Sigmoid colon (tissue), 6 donors: ENCODE measurements at regions not wholly inside any gene's neighbourhood (a gene's known extent, or its start where the extent isn't known, plus 50 kb on each side); places are given as distances from the start of the nearest gene placed in this dataset.
A peak's percentile ranks its signal among the peaks of the same experiment; 100 is the strongest.

Experiments
- DNase-seq: peaks from one replicate; pipeline ENCODE4 v3.0.0-alpha.2; 2019
- H3K27ac ChIP-seq, 4 donors: fragments of 200-600 bp; sonication (generic); one replicate each; pipeline ENCODE4 v1.5.1; 2016 to 2019; ENCODE audit warnings: mild to moderate bottlenecking in 1 of 4
- H3K27me3 ChIP-seq, 3 donors: fragments of 200-600 bp; sonication (generic); one replicate each; pipeline ENCODE4 v1.5.1; 2019; ENCODE audit warnings: mild to moderate bottlenecking in 1 of 3
- H3K36me3 ChIP-seq, 4 donors: fragments of 200-600 bp; sonication (generic); one replicate each; pipeline ENCODE4 v1.5.1; 2016 to 2019
- H3K4me1 ChIP-seq, 4 donors: fragments of 200-600 bp; sonication (generic); one replicate each; pipeline ENCODE4 v1.5.1; 2017 to 2019
- H3K4me3 ChIP-seq, 4 donors: fragments of 200-600 bp; sonication (generic); one replicate each; pipeline ENCODE4 v1.5.1; 2017 to 2019; ENCODE audit warnings: mild to moderate bottlenecking in 2 of 4, moderate library complexity in 1 of 4
- H3K9me3 ChIP-seq, 4 donors: fragments of 200-600 bp in 3 of 4; sonication (generic) in 3 of 4; one replicate each; pipeline versions ENCODE4 v1.5.1 to v1.6.1; 2013 to 2019
- EP300 ChIP-seq, 4 donors: sonication (generic); formaldehyde crosslinking; IDR thresholded peaks; one replicate each; pipeline ENCODE4 v1.6.1; 2017; ENCODE audit warnings: antibody characterized with exemption in 4 of 4
- POLR2A ChIP-seq, 2 donors: fragments of 450-650 bp; IDR thresholded peaks; one replicate each; pipeline ENCODE4 v1.6.1; 2016; ENCODE audit warnings: antibody characterized with exemption in 2 of 2, mild to moderate bottlenecking in 2 of 2, moderate library complexity in 2 of 2
- POLR2AphosphoS5 ChIP-seq, 4 donors: sonication (generic); formaldehyde crosslinking; IDR thresholded peaks; one replicate each; pipeline ENCODE4 v1.6.1; 2017; ENCODE audit warnings: antibody characterized with exemption in 4 of 4
- WGBS, 2 donors: extraction: QIAGEN DNeasy Blood & Tissue Kit; methylation state at CpG; one replicate each; pipeline ENCODE4 v1.1.7; 2013; 5-methylcytosine and 5-hydroxymethylcytosine counted together
- intact Hi-C: fragments of 100-400 bp; cut with DNase I; formaldehyde crosslinking; loops from one replicate; pipeline ENCODE4 v1.15.1; 2023
- TF ChIP-seq, protein P1 (sequence below), 4 experiments: fragments of 450-650 bp in 3 of 4; fragments of 200-600 bp in 1 of 4; IDR thresholded peaks; one replicate each; pipeline ENCODE4 v1.5.1; 2016 to 2019; ENCODE audit warnings: antibody characterized with exemption in 4 of 4, mild to moderate bottlenecking in 3 of 4, moderate library complexity in 2 of 4
- donor health status: healthy with polysubstance abuse.
- donor health status: healthy.

DNA sequence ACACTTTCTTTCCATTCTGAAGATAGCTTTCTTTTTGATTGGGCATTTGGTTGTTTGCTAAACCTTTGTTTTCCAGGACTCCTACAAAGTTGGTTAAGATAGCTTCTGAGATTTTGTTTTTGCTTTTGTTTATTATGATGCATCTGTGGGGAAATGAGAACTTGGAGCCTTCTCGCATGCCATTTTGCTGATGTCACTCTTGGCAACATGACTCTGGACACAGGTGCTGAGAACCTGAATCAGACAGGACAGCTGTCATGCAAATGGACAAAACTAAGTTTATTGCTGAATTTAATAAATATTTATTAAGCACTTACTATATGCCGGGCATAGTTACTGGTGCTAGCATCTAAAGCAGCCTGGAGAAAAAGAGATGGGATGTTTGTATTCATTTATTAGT lies 274.1 kb downstream of the ZEB1 start:
- intact Hi-C loops: no loop called here
- H3K4me1 ChIP-seq: no peaks in the 10 kb centered on the region
- no peaks in the 10 kb centered on the region for H3K36me3 ChIP-seq
- no peaks in the 10 kb centered on the region for H3K27me3 ChIP-seq
- H3K9me3 ChIP-seq: no peaks in the 10 kb centered on the region
- no peak overlapping the region for H3K27ac ChIP-seq
- no peak overlapping the region for H3K4me3 ChIP-seq
- whole genome bisulfite sequencing, 2 donors: 87 to 89% methylated on average over 2 of the region's 2 CpGs
- TF ChIP-seq POLR2A (IDR thresholded peaks at IDR 0.05) (no peak), POLR2AphosphoS5 (IDR thresholded peaks at IDR 0.05) (no peak), EP300 (IDR thresholded peaks at IDR 0.05) (no peak)
- DNase-seq: no peak

DNA sequence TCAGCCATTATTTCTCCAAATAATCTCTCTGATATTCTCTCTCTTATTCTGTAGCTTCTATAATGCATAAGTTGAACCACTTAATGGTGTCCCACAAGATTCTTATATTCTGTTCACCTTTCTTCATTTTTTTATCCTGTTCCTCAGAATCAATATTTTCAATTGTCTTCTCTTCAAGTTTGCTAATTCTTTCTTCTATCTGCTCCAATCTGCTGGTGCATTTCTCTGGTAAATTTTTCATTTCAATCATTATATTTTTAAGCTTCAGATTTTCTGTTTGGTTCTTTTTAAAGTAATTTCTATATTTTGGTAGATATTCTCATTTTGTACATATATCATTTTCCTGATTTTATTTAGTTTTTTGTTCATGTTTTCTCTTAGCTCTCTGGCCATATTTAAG lies 272.6 kb downstream of the ZEB1 start:
- DNase-seq: no peak
- Histone ChIP-seq H3K4me1 (no peaks in the 10 kb centered on the region), H3K27me3 (no peaks in the 10 kb centered on the region), H3K4me3 (no peak overlapping the region), H3K27ac (no peak overlapping the region), H3K9me3 (no peaks in the 10 kb centered on the region), H3K36me3 (no peaks in the 10 kb centered on the region)
- TF ChIP-seq POLR2A (IDR thresholded peaks at IDR 0.05) (no peak), EP300 (IDR thresholded peaks at IDR 0.05) (no peak), POLR2AphosphoS5 (IDR thresholded peaks at IDR 0.05) (no peak)
- TF ChIP-seq, protein P1, sequence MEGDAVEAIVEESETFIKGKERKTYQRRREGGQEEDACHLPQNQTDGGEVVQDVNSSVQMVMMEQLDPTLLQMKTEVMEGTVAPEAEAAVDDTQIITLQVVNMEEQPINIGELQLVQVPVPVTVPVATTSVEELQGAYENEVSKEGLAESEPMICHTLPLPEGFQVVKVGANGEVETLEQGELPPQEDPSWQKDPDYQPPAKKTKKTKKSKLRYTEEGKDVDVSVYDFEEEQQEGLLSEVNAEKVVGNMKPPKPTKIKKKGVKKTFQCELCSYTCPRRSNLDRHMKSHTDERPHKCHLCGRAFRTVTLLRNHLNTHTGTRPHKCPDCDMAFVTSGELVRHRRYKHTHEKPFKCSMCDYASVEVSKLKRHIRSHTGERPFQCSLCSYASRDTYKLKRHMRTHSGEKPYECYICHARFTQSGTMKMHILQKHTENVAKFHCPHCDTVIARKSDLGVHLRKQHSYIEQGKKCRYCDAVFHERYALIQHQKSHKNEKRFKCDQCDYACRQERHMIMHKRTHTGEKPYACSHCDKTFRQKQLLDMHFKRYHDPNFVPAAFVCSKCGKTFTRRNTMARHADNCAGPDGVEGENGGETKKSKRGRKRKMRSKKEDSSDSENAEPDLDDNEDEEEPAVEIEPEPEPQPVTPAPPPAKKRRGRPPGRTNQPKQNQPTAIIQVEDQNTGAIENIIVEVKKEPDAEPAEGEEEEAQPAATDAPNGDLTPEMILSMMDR (IDR thresholded peaks at IDR 0.05): no peak
- intact Hi-C loops: no loop called here

DNA sequence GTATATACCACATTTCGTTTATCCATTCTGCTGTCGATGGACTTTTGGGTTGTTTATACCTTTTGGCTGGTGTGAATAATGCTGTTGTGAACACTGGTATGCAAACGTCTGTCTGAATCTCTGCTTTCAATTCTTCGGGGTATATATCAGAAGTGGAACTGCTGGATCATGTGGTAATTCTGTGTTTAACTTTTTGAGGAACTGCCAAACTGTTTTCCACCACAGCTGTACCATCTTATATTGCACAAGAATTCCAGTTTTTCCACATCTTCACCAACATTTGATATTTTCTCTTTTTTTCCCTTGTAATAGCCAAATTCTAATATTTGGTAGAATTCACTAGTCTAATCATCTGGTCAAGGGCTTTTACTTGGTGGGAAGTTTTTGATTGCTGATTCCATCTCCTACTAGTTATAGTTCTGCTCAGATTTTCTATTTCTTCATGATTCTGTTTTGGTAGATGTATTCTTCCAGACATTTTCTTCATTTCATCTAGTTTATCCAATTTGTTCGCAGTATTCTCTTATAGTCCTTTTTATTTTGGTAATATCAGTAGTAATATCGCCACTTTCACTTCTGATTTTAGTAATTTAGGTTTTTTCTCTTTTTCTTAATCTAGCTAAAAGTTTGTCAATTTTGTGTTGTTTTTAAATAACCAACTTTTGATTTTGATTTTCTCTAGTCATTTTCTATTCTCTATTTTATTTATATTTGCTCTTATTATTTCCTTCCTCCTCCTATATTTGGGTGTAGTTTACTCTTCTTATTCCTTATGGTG lies 271.2 kb downstream of the ZEB1 start:
- H3K4me1 ChIP-seq: no peaks in the 10 kb centered on the region
- intact Hi-C loops: no loop called here

DNA sequence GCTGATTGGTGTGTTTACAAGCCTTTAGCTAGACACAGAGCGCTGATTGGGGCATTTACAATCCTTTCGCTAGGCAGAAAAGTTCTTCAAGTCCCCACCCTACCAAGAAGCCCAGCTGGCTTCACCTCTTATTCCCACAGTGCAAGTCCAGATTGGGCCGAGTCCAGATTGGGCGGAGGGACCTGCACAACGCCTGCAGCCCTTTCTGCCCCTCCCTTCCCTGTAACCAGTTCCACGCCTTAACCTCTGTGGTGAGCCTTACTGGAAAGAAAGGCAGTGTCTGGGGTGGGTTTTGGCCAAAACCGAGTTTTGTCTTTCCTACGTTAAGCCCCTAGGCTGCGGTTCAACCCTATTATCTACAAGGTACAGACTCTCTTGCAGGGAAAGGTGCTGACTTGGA lies 268.7 kb downstream of the ZEB1 start:
- H3K36me3 ChIP-seq: no peaks in the 10 kb centered on the region
- H3K4me1 ChIP-seq: peaks cover 0 to 22% (median 16%) of the 10 kb centered on the region in 4 donors
- peak overlapping the region in 1 of 4 donors; percentile 54 for H3K27ac ChIP-seq
- no peak for TF ChIP-seq POLR2AphosphoS5 (IDR thresholded peaks at IDR 0.05)
- TF ChIP-seq, protein P1 (IDR thresholded peaks at IDR 0.05): no peak
- TF ChIP-seq EP300 (IDR thresholded peaks at IDR 0.05): no peak
- no peak for TF ChIP-seq POLR2A (IDR thresholded peaks at IDR 0.05)
- intact Hi-C loops: no loop called here
- 84 to 90% methylated on average over 9 of the region's 9 CpGs for WGBS, 2 donors
- no peak for DNase-seq
- no peaks in the 10 kb centered on the region for H3K27me3 ChIP-seq
- H3K4me3 ChIP-seq: no peak overlapping the region
- H3K9me3 ChIP-seq: no peaks in the 10 kb centered on the region

More for the DNA sequence above, 271.2 kb downstream of the ZEB1 start:
- no peak for DNase-seq
- Histone ChIP-seq H3K36me3 (no peaks in the 10 kb centered on the region), H3K27me3 (no peaks in the 10 kb centered on the region), H3K9me3 (no peaks in the 10 kb centered on the region), H3K4me3 (no peak overlapping the region), H3K27ac (no peak overlapping the region)
- TF ChIP-seq POLR2AphosphoS5 (IDR thresholded peaks at IDR 0.05) (peak in 1 of 4 donors; percentile 6), EP300 (IDR thresholded peaks at IDR 0.05) (no peak)
- WGBS, 2 donors: 69 to 76% methylated on average over 6 of the region's 6 CpGs

DNA sequence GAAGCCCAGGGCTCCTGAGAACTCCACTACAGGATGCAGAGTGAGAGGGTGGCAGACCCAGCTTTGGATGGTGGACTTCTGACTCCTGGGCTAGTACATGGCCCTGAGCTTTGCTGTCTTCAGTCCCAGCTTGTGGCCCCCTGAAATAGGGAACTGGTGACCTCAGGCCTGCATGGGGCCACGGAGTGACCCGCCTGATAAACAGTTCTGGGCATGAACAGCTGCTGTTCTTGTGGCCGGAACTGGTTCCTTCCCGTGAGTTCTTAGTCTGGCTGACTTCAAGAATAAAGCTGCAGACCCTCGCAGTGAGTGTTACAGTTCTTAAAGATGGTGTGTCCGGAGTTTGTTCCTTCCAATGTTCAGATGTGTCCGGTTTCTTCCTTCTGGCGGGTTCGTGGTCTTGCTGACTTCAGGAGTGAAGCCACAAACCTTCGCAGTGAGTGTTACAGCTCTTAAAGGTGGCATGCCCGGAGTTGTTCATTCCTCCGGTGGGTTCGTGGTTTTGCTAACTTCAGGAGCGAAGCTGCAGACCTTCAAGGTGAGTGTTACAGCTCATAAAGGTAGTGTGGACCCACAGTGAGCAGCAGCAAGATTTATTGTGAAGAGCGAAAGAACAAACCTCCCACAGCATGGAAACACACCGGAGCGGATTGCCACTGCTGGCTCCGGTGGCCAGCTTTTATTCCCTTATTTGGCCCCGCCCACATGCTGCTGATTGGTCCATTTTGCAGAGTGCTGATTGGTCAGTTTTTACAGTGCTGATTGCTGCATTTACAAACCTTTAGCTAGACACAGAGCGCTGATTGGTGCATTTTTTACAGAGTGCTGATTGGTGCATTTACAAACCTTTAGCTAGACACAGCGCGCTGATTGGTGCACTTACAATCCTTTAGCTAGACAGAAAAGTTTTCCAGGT lies 268.0 kb downstream of the ZEB1 start:
- Histone ChIP-seq H3K4me1 (peaks cover 0 to 29% (median 23%) of the 10 kb centered on the region in 4 donors), H3K36me3 (no peaks in the 10 kb centered on the region), H3K4me3 (no peak overlapping the region), H3K27ac (peak overlapping the region in 2 of 4 donors; percentile 8 to 54), H3K27me3 (no peaks in the 10 kb centered on the region), H3K9me3 (no peaks in the 10 kb centered on the region)
- intact Hi-C loops: no loop called here
- peak; percentile 70 for DNase-seq
- WGBS, 2 donors: 58 to 83% methylated on average over 22 of the region's 22 CpGs
- TF ChIP-seq POLR2AphosphoS5 (IDR thresholded peaks at IDR 0.05): peak in 1 of 4 donors; percentile 5
- no peak for TF ChIP-seq EP300 (IDR thresholded peaks at IDR 0.05)
- TF ChIP-seq, protein P1 (IDR thresholded peaks at IDR 0.05): no peak
- TF ChIP-seq POLR2A (IDR thresholded peaks at IDR 0.05): no peak
